ENCODE measurements at regions not wholly inside any gene's neighbourhood (a gene's known extent, or its start where the extent isn't known, plus 50 kb on each side); places are given as distances from the start of the nearest gene placed in this dataset.

DNA sequence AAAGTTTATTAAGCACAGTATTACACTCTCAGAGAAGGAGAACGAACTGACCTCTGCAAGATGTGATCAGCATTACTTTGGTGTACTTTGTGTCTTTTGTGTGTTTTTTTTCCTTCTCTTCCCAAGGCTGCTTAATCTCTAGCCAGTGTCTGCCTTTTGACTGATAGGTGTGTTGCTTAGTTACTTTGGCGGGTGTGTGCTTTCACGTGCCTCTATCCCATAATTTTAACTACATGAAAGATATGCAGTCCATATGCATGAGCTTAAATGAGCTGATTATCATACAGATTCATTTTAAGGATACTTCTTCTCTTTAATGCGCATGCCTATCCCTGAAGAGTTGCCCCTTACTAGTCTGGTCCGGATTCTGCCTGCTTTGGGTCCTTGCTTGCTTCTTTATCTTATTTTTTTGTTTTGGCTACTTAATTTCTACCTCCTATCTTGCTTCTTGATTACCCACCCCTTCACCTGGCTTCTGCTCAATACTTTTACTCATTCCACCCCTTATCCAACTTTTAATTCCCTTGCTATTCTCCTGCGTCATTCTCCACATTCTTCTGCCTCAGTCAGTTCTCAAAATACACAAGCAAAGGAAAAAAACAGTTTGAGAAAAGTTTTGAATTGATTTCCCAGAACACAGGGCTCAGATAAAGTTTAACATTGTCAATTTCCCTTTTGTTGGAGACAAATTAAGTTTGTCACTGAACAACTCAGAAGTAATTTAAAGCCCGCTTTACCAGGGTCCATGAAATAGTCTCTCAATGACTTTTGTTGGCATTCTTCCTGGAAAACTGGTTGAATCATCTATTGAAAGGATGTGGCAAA is 182.0 kb downstream of the TENT5D start:
- no peak overlapping the region for H4K91ac ChIP-seq (replicated peaks; ENCODE audit: insufficient read length, low read length)
- no peak overlapping the region for H3K27ac ChIP-seq (ENCODE audit: low read depth, low read length)
- no peak overlapping the region for H2AK5ac ChIP-seq (ENCODE audit: low read depth, low read length)
- CTCF ChIA-PET (ENCODE audit: partially characterized antibody), result no interaction called here
- H4K20me1 ChIP-seq (replicated peaks in 1 of 2; ENCODE audit: control insufficient read depth in 1 of 2, insufficient read depth in 2 of 2, low read length in 2 of 2), result no peaks in the 10 kb centered on the region
- no peak overlapping the region for H3K4me3 ChIP-seq (ENCODE audit: extremely low read depth in 1 of 4, insufficient read depth in 2 of 4, low read depth in 3 of 4, low read length in 4 of 4)
- no peak overlapping the region for H3K18ac ChIP-seq (ENCODE audit: extremely low read depth, low read length)
- H3K79me2 ChIP-seq (ENCODE audit: control insufficient read depth in 1 of 2, insufficient read depth in 2 of 2, low read length in 2 of 2), result no peaks in the 10 kb centered on the region
- no peak overlapping the region for H3K4me2 ChIP-seq (ENCODE audit: insufficient read depth in 1 of 2, low read depth in 2 of 2, low read length in 2 of 2)
- 81% methylated on average over 7 of the region's 7 CpGs; no CpG with 5 or more reads in 1 of the 2 experiments for WGBS, 2 experiments (ENCODE audit: extremely low coverage in 1 of 2, insufficient coverage in 1 of 2, insufficient read length in 1 of 2, insufficient replicate concordance in 2 of 2, low coverage in 1 of 2, low lambda C conversion rate in 2 of 2, missing lambda C conversion rate in 1 of 2)
- POLR2A ChIA-PET (ENCODE audit: partially characterized antibody), result no interaction called here
- peaks cover 0 to 5% of the 10 kb centered on the region in 2 experiments; a peak in 1 of 4 replicates for H3K9me3 ChIP-seq (ENCODE audit: insufficient read depth in 2 of 2, low read depth in 1 of 2, low read length in 1 of 2)
- H3K36me3 ChIP-seq (ENCODE audit: control insufficient read depth in 2 of 4, insufficient read depth in 4 of 4, low read length in 3 of 4), result no peaks in the 10 kb centered on the region
- no peak overlapping the region for H3K4ac ChIP-seq (replicated peaks; ENCODE audit: insufficient read length, low read depth, low read length)
- no peak overlapping the region for H3K9ac ChIP-seq (replicated peaks in 1 of 4; ENCODE audit: extremely low read depth in 1 of 4, low read depth in 3 of 4, low read length in 3 of 4)
- FAIRE-seq (no peak), DNase-seq (ENCODE audit: low read depth in 1 of 2, low spot score in 2 of 2) (no peak)
- H3K14ac ChIP-seq (ENCODE audit: insufficient read length), result no peak overlapping the region
- no peaks in the 10 kb centered on the region for H3K4me1 ChIP-seq (replicated peaks in 1 of 4; ENCODE audit: control insufficient read depth in 3 of 4, insufficient read depth in 4 of 4, low read length in 3 of 4)
- no peaks in the 10 kb centered on the region for H3K27me3 ChIP-seq (replicated peaks in 1 of 4; ENCODE audit: control insufficient read depth in 3 of 4, extremely low read depth in 1 of 4, insufficient read depth in 3 of 4, low read length in 3 of 4)
- H2BK12ac ChIP-seq (ENCODE audit: low read depth, low read length), result no peak overlapping the region
- H2BK5ac ChIP-seq (ENCODE audit: low read depth, low read length), result no peak overlapping the region
- no peak overlapping the region for H3K23ac ChIP-seq (ENCODE audit: insufficient read length)
- no peak overlapping the region for H2AFZ ChIP-seq (ENCODE audit: low read length)
- H2BK15ac ChIP-seq (ENCODE audit: low read length), result no peak overlapping the region
- no peak overlapping the region for H4K5ac ChIP-seq (ENCODE audit: insufficient read length, low read depth, low read length)
- no peaks in the 10 kb centered on the region for H3K79me1 ChIP-seq (ENCODE audit: low read depth, low read length)
- no peak overlapping the region for H2BK120ac ChIP-seq (replicated peaks; ENCODE audit: low read depth, low read length)
- H4K8ac ChIP-seq (ENCODE audit: extremely low read depth, insufficient read depth, low read length), result no peak overlapping the region
- no peaks in the 10 kb centered on the region for H3K23me2 ChIP-seq (ENCODE audit: low read depth, low read length)
- no peak overlapping the region for H2BK20ac ChIP-seq (ENCODE audit: low read length)
- no peak overlapping the region for H3K56ac ChIP-seq (replicated peaks; ENCODE audit: insufficient read length, low read depth, low read length)
- TF ChIP-seq TBP (IDR thresholded peaks at IDR 0.05; ENCODE audit: low read depth, low read length), result no peak
- TF ChIP-seq, protein P1, sequence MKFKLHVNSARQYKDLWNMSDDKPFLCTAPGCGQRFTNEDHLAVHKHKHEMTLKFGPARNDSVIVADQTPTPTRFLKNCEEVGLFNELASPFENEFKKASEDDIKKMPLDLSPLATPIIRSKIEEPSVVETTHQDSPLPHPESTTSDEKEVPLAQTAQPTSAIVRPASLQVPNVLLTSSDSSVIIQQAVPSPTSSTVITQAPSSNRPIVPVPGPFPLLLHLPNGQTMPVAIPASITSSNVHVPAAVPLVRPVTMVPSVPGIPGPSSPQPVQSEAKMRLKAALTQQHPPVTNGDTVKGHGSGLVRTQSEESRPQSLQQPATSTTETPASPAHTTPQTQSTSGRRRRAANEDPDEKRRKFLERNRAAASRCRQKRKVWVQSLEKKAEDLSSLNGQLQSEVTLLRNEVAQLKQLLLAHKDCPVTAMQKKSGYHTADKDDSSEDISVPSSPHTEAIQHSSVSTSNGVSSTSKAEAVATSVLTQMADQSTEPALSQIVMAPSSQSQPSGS (IDR thresholded peaks at IDR 0.05; ENCODE audit: low read length), result no peak
- TF ChIP-seq, protein P2, sequence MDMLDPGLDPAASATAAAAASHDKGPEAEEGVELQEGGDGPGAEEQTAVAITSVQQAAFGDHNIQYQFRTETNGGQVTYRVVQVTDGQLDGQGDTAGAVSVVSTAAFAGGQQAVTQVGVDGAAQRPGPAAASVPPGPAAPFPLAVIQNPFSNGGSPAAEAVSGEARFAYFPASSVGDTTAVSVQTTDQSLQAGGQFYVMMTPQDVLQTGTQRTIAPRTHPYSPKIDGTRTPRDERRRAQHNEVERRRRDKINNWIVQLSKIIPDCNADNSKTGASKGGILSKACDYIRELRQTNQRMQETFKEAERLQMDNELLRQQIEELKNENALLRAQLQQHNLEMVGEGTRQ (IDR thresholded peaks at IDR 0.05; ENCODE audit: low read length), result no peak
- TF ChIP-seq MAFK (IDR thresholded peaks at IDR 0.05; ENCODE audit: low read depth, low read length), result no peak
- TF ChIP-seq JUN (IDR thresholded peaks at IDR 0.05; ENCODE audit: low read depth, low read length), result no peak
- TF ChIP-seq CHD1 (IDR thresholded peaks at IDR 0.05; ENCODE audit: low read depth, low read length), result no peak
- TF ChIP-seq KDM4A (IDR thresholded peaks at IDR 0.05; ENCODE audit: low read depth, low read length, severe bottlenecking), result no peak
- TF ChIP-seq RBBP5 (IDR thresholded peaks at IDR 0.05; ENCODE audit: borderline replicate concordance, low read depth, low read length), result no peak
- TF ChIP-seq SRF (IDR thresholded peaks at IDR 0.05; ENCODE audit: low read depth, low read length), result no peak
- TF ChIP-seq HDAC2 (IDR thresholded peaks at IDR 0.05; ENCODE audit: borderline replicate concordance in 1 of 2, low read depth in 2 of 2, low read length in 2 of 2), result no peak

Measured in H1 (cell line).